C4-2B (cell line): ENCODE measurements at regions not wholly inside any gene's neighbourhood (a gene's known extent, or its start where the extent isn't known, plus 50 kb on each side); places are given as distances from the start of the nearest gene placed in this dataset.
"Not testable (repeated sequence)": the region's sequence is repeated elsewhere in the genome, so short reads cannot be mapped to it uniquely, and the experiment has no call there.

Experiments used
- H3K27ac ChIP-seq: fragments of 450-650 bp; 2 replicates; pipeline ENCODE4 v1.5.1; 2017
- ZFX ChIP-seq: fragments of 450-650 bp; IDR thresholded peaks from 2 replicates; pipeline ENCODE4 v1.6.1; 2017
- TF ChIP-seq, protein P1 (sequence below): fragments of 450-650 bp; conservative IDR thresholded peaks from 2 replicates; pipeline ENCODE4 v1.5.1; 2017; ENCODE audit warnings: mild to moderate bottlenecking

GRCh38 chr2:217353591-217353990 lies 493.7 kb upstream of the TNP1 start:
- TF ChIP-seq ZFX = no peak
- TF ChIP-seq, protein P1, sequence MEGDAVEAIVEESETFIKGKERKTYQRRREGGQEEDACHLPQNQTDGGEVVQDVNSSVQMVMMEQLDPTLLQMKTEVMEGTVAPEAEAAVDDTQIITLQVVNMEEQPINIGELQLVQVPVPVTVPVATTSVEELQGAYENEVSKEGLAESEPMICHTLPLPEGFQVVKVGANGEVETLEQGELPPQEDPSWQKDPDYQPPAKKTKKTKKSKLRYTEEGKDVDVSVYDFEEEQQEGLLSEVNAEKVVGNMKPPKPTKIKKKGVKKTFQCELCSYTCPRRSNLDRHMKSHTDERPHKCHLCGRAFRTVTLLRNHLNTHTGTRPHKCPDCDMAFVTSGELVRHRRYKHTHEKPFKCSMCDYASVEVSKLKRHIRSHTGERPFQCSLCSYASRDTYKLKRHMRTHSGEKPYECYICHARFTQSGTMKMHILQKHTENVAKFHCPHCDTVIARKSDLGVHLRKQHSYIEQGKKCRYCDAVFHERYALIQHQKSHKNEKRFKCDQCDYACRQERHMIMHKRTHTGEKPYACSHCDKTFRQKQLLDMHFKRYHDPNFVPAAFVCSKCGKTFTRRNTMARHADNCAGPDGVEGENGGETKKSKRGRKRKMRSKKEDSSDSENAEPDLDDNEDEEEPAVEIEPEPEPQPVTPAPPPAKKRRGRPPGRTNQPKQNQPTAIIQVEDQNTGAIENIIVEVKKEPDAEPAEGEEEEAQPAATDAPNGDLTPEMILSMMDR = no peak
- H3K27ac ChIP-seq = no peak overlapping the region

DNA sequence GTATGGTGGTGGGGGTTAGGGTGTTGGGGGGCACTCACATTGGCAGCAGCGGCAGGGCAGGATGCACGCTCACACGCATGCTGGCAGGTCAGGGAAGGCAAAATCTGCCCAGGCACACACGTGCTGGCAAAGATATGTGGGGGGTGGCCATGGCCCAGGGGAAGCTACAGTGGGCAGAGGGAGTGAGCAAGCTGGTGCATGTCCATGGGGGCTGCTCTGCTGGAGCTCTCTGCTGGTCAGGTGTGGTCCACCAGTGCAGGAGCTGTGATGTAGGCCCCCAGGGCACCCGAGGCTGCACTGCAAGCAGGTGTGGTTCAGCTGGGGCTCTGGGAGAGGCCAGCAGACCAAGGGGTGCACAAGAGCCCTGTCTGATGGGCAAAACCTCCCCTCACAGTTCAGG lies 491.5 kb upstream of the TNP1 start:
- no peak for TF ChIP-seq ZFX
- TF ChIP-seq, protein P1 = no peak
- no peak overlapping the region for H3K27ac ChIP-seq

DNA sequence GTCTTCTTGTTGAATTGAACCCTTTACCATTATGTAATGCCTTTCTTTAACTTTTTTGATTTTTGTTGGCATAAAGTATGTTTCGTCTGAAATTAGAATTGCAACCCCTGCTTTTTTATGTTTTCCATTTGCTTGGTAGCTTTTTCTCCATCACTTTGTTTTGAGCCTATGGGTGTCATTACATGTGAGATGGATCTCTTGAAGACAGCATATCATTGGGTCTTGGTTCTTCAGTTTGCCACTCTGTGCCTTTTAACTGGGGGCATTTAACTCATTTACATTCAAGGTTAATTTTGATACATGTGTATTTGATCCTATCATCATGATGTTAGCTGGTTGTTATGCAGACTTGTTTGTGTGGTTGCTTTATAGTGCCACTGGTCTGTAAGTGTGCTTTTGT lies 489.4 kb upstream of the TNP1 start:
- no peak overlapping the region for H3K27ac ChIP-seq
- TF ChIP-seq, protein P1 = no peak

DNA sequence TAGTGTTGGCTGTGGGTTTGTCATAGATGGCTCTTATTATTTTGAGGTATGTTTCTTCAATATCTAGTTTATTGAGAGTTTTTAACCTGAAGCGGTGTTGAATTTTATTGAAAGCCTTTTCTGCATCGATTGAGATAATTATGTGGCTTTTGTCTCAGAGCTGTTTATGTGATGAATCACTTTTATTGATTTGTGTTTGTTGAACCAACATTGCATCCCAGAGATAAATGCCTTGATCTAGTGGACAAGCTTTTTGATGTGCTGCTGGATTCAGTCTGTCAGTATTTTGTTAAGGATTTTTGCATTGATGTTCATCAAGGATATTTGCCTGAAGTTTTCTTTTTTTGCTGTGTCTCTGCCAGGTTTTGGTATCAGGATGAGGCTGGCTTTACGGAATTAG lies 487.8 kb upstream of the TNP1 start:
- H3K27ac ChIP-seq = not testable (repeated sequence)

DNA sequence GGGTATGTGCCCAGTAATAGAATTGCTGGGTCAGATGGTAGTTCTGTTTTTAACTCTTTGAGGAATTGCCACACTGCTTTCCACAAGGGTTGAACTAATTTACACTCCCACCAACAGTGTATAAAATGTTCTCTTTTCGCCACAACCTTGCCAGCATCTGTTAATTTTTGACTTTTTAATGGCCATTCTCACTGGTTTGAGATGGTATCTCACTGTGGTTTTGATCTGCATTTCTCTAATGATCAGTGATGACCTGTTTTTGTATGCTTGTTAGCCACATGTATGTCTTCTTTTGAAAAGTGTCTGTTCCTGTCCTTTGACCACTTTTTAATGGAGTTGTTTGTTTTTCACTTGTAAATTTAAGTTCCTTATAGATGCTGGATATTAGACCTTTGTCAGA lies 486.2 kb upstream of the TNP1 start:
- H3K27ac ChIP-seq = not testable (repeated sequence)

DNA sequence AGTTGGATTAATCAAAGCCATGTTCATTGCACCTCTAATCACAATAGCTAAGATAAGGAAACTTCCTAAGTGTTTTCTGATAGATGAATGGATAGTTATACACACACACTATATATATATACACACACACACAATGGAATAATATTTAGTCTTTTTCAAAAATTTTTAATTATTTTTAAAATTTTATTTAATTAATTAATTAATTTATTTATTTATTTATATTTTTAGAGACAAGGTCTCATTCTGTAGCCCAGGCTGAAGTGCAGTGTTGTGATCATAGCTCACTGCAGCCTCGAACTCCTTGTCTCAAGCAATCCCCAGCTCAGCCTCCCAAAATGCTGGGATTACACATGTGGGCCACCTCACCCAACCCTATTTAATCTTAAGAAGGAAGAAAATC lies 481.0 kb upstream of the TNP1 start:
- H3K27ac ChIP-seq = no peak overlapping the region
- TF ChIP-seq ZFX = no peak
- TF ChIP-seq, protein P1 = no peak

DNA sequence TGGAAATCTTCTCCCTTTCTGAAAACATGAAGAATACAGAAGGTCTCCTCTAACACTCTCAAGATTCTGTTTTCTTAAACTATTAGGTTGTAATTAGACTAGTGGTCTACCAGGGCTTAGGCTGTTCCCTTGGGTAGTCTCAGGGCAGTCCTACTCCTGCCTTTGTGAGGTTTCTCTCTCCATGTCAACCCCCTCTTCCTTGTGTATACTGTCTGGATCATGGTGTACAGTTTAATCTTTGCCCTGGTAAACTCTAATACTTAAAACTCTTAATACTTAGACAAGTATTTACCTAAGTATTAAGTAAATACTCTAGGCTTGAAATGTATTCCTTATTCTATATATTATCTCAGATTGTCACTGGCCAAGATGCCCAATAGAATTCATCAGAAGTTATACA lies 480.3 kb upstream of the TNP1 start:
- H3K27ac ChIP-seq = no peak overlapping the region
- TF ChIP-seq, protein P1 = no peak

DNA sequence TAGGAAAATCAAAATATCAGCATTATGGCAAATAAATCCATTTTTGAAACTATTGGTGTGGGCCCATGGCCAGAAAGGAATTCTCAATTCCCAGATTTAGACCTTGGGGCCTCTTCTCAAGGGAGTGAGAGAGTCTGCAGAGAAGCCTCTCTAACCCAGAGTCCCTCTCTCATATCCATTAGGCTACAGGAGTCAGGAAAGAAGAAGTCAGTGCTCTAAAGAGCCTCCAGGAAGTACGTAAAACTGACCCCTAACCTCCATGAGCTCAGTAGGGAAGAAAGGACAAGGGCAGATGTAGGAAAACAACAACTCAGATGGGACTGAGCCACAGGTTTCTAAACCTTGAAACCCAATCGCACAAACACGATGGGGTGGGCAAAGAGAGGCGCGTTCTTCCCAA lies 479.9 kb upstream of the TNP1 start:
- H3K27ac ChIP-seq = no peak overlapping the region
- no peak for TF ChIP-seq ZFX
- TF ChIP-seq, protein P1 = no peak

- TF ChIP-seq, protein P1 = no peak
- TF ChIP-seq ZFX = no peak
- no peak overlapping the region for H3K27ac ChIP-seq
These were observed 478.5 kb upstream of the TNP1 start for GRCh38 chr2:217338306-217338916.
